C4-2B (cell line): ENCODE measurements at regions not wholly inside any gene's neighbourhood (a gene's known extent, or its start where the extent isn't known, plus 50 kb on each side); places are given as distances from the start of the nearest gene placed in this dataset.

Experiments used
- H3K27ac ChIP-seq: fragments of 450-650 bp; 2 replicates; pipeline ENCODE4 v1.5.1; 2017
- CTCF ChIP-seq: fragments of 450-650 bp; conservative IDR thresholded peaks from 2 replicates; pipeline ENCODE4 v1.5.1; 2017; ENCODE audit warnings: mild to moderate bottlenecking
- ZFX ChIP-seq: fragments of 450-650 bp; IDR thresholded peaks from 2 replicates; pipeline ENCODE4 v1.6.1; 2017

GRCh38 chr9:89788434-89788833, 183.6 kb downstream of the GADD45G start:
- TF ChIP-seq CTCF (no peak), ZFX (no peak)
- H3K27ac ChIP-seq: no peak overlapping the region

GRCh38 chr9:89789922-89790510, 185.2 kb downstream of the GADD45G start:
- TF ChIP-seq CTCF: no peak
- TF ChIP-seq ZFX: no peak
- H3K27ac ChIP-seq: no peak overlapping the region

GRCh38 chr9:89790542-89791109, 185.8 kb downstream of the GADD45G start:
- H3K27ac ChIP-seq: no peak overlapping the region
- TF ChIP-seq ZFX (no peak), CTCF (no peak)

GRCh38 chr9:89791754-89792153, 186.9 kb downstream of the GADD45G start:
- no peak overlapping the region for H3K27ac ChIP-seq
- TF ChIP-seq ZFX: no peak
- TF ChIP-seq CTCF: no peak

GRCh38 chr9:89792189-89793123, 187.6 kb downstream of the GADD45G start:
- TF ChIP-seq CTCF: no peak
- TF ChIP-seq ZFX: no peak
- H3K27ac ChIP-seq: no peak overlapping the region

- no peak for TF ChIP-seq CTCF
- no peak for TF ChIP-seq ZFX
- H3K27ac ChIP-seq: no peak overlapping the region
Measured at GRCh38 chr9:89793124-89793495, 188.3 kb downstream of the GADD45G start.

GRCh38 chr9:89793551-89793950, 188.7 kb downstream of the GADD45G start:
- TF ChIP-seq CTCF: no peak
- no peak for TF ChIP-seq ZFX
- no peak overlapping the region for H3K27ac ChIP-seq
